HepG2 (cell line): ENCODE measurements at regions not wholly inside any gene's neighbourhood (a gene's known extent, or its start where the extent isn't known, plus 50 kb on each side); places are given as distances from the start of the nearest gene placed in this dataset.

ENCODE experiments used
- ATAC-seq: fragments of 200-7000 bp; cut with Tn5 transposase; 3 replicates; pipeline ENCODE4 v1.9.1; 2020; ENCODE audit warnings: mild to moderate bottlenecking, moderate library complexity
- BruUV-seq: library from RNA; stranded (reverse); fragments of 400-500 nt; replicated peaks from 2 replicates; lab custom pipeline; 2021; lab: Mats Ljungman, UMichigan
- CTCF ChIA-PET: fragments of 300-600 bp; formaldehyde crosslinking; extraction: SDS; loops from one replicate; lab custom pipeline; 2021; ENCODE audit warnings: low total read pairs, inconsistent platforms, low intra/inter-chr PET ratio; lab: Yijun Ruan, JAX
- POLR2A ChIA-PET: fragments of 350-600 bp; sonication (Branson Sonifier 250); formaldehyde crosslinking; loops from one replicate; lab custom pipeline; 2020; ENCODE audit warnings: antibody characterized with exemption, inconsistent platforms; lab: Yijun Ruan, JAX
- DNase-seq: peaks from one replicate; pipeline ENCODE4 v3.0.0-alpha.2; 2015; ENCODE audit warnings: low spot score
- FAIRE-seq: peaks from 3 replicates; lab custom pipeline; 2011; peaks lifted over from hg19 to GRCh38; lab: Jason Lieb, UNC
- H2AFZ ChIP-seq: one replicate; pipeline ENCODE4 v1.6.1; 2011; ENCODE audit warnings: low read length, inconsistent platforms
- H3K27ac ChIP-seq: fragments of 300-600 bp; 3 replicates; pipeline ENCODE4 v1.8.0; 2011; ENCODE audit warnings: mixed run types, mild to moderate bottlenecking, mixed read lengths, low read length, inconsistent platforms; ENCODE audit not compliant: insufficient read depth; ENCODE audit errors: extremely low read length
- H3K27me3 ChIP-seq, 2 experiments: fragments of 200-600 bp in 1 of 2; 2 replicates in 1 of 2; 3 replicates in 1 of 2; pipeline versions ENCODE4 v1.6.0 to v1.8.0; 2011; ENCODE audit warnings: low read length in 2 of 2, mild to moderate bottlenecking in 2 of 2, moderate library complexity in 2 of 2, inconsistent platforms in 1 of 2; ENCODE audit not compliant: insufficient read depth in 2 of 2, control insufficient read depth in 1 of 2
- H3K36me3 ChIP-seq, 2 experiments: fragments of 200-600 bp in 1 of 2; replicated peaks in 1 of 2; 2 replicates in 1 of 2; 3 replicates in 1 of 2; pipeline versions ENCODE4 v1.5.1 to v1.8.0; 2011; ENCODE audit warnings: low read length in 2 of 2, inconsistent platforms in 1 of 2; ENCODE audit not compliant: insufficient read depth in 2 of 2, control insufficient read depth in 1 of 2
- H3K4me1 ChIP-seq: 2 replicates; pipeline ENCODE4 v1.5.1; 2012; ENCODE audit warnings: low read length, inconsistent platforms; ENCODE audit not compliant: insufficient read depth
- H3K4me2 ChIP-seq: 2 replicates; pipeline ENCODE4 v1.6.0; 2011; ENCODE audit warnings: low read depth, low read length, inconsistent platforms
- H3K4me3 ChIP-seq, 3 experiments: fragments of 200-600 bp in 1 of 3; sonication (generic), shearing (Covaris generic) in 1 of 3; replicated peaks in 1 of 3; 2 replicates each; pipeline ENCODE4 v1.5.1; 2011 to 2016; ENCODE audit warnings: low read length in 3 of 3, inconsistent platforms in 2 of 3, low read depth in 2 of 3, mild to moderate bottlenecking in 2 of 3, control low read depth in 1 of 3, mixed read lengths in 1 of 3; ENCODE audit not compliant: insufficient read depth in 1 of 3
- H3K79me2 ChIP-seq: one replicate; pipeline ENCODE4 v1.6.1; 2011; ENCODE audit warnings: low read length, inconsistent platforms; ENCODE audit not compliant: insufficient read depth
- H3K9ac ChIP-seq: 2 replicates; pipeline ENCODE4 v1.6.0; 2011; ENCODE audit warnings: mild to moderate bottlenecking, low read depth, low read length, inconsistent platforms; ENCODE audit not compliant: insufficient read depth
- H3K9me3 ChIP-seq: 2 replicates; pipeline ENCODE4 v1.5.1; 2012; ENCODE audit warnings: mild to moderate bottlenecking, low read length
- H4K20me1 ChIP-seq: 2 replicates; pipeline ENCODE4 v1.6.0; 2011; ENCODE audit warnings: inconsistent platforms, mild to moderate bottlenecking, low read length, moderate library complexity; ENCODE audit not compliant: insufficient read depth
- EZH2 ChIP-seq: conservative IDR thresholded peaks from 2 replicates; pipeline ENCODE4 v1.6.1; 2012; ENCODE audit warnings: mild to moderate bottlenecking, low read depth, low read length, moderate library complexity
- NFE2 ChIP-seq: sonication (generic); formaldehyde crosslinking; IDR thresholded peaks from 2 replicates; pipeline ENCODE4 v1.4.0; 2020; ENCODE audit warnings: missing genetic modification reagents
- NR3C1 ChIP-seq: sonication (generic); formaldehyde crosslinking; IDR thresholded peaks from 2 replicates; pipeline ENCODE4 v1.4.0; 2020; ENCODE audit warnings: missing genetic modification reagents
- NRL ChIP-seq: sonication (generic); formaldehyde crosslinking; IDR thresholded peaks from 2 replicates; pipeline ENCODE4 v1.5.0; 2020; ENCODE audit warnings: missing genetic modification reagents, mild to moderate bottlenecking, moderate library complexity, borderline replicate concordance
- PHF20 ChIP-seq: sonication (generic); formaldehyde crosslinking; IDR thresholded peaks from 2 replicates; pipeline ENCODE4 v1.5.0; 2020; ENCODE audit warnings: mild to moderate bottlenecking, missing genetic modification reagents
- PHF21A ChIP-seq: sonication (generic); formaldehyde crosslinking; IDR thresholded peaks from 2 replicates; pipeline ENCODE4 v1.5.0; 2020; ENCODE audit warnings: mild to moderate bottlenecking, missing genetic modification reagents
- RBFOX2 ChIP-seq: fragments of 200-400 bp; formaldehyde crosslinking; IDR thresholded peaks from 2 replicates; pipeline ENCODE4 v1.6.1; 2017; ENCODE audit warnings: low read depth, mild to moderate bottlenecking, low read length
- RXRB ChIP-seq: IDR thresholded peaks from 2 replicates; pipeline ENCODE4 v1.6.1; 2016; ENCODE audit warnings: borderline replicate concordance, missing genetic modification reagents, missing compliant biosample characterization
- TOPORS ChIP-seq: sonication (generic); formaldehyde crosslinking; IDR thresholded peaks from 2 replicates; pipeline ENCODE4 v1.8.0; 2023; ENCODE audit warnings: mild to moderate bottlenecking, missing genetic modification reagents
- U2AF1 ChIP-seq: fragments of 200-400 bp; formaldehyde crosslinking; optimal IDR thresholded peaks from 2 replicates; pipeline ENCODE3; 2017; ENCODE audit warnings: mild to moderate bottlenecking, low read depth, low read length
- ZBTB43 ChIP-seq: sonication (generic); formaldehyde crosslinking; conservative IDR thresholded peaks from 2 replicates; pipeline ENCODE4 v1.4.0; 2020; ENCODE audit warnings: missing genetic modification reagents
- ZFP36 ChIP-seq: fragments of 150-350 bp; IDR thresholded peaks from 2 replicates; pipeline ENCODE4 v1.6.1; 2018; ENCODE audit warnings: borderline replicate concordance, low read length, low read depth; ENCODE audit not compliant: partially characterized antibody
- ZNF335 ChIP-seq: sonication (generic); formaldehyde crosslinking; IDR thresholded peaks from 2 replicates; pipeline ENCODE4 v1.4.0; 2020; ENCODE audit warnings: missing genetic modification reagents
- ZNF382 ChIP-seq: sonication (generic); formaldehyde crosslinking; IDR thresholded peaks from 2 replicates; pipeline ENCODE4 v1.5.0; 2020; ENCODE audit warnings: missing genetic modification reagents, mild to moderate bottlenecking, borderline replicate concordance
- ZNF598 ChIP-seq: sonication (generic); formaldehyde crosslinking; IDR thresholded peaks from 2 replicates; pipeline ENCODE4 v1.5.1; 2020; ENCODE audit warnings: mild to moderate bottlenecking, missing genetic modification reagents, borderline replicate concordance
- ZNF784 ChIP-seq: sonication (generic); formaldehyde crosslinking; IDR thresholded peaks from 2 replicates; pipeline ENCODE4 v1.5.1; 2020; ENCODE audit warnings: missing genetic modification reagents, mild to moderate bottlenecking, borderline replicate concordance
- WGBS: methylation state at CpG from one replicate; pipeline ENCODE4 v1.1.6; 2017; ENCODE audit warnings: low lambda C conversion rate; 5-methylcytosine and 5-hydroxymethylcytosine counted together
- in situ Hi-C: cut with HindIII; loops from 2 replicates; pipeline ENCODE4 v1.10.0; 2017; ENCODE audit warnings: low pct_unique_long_range_greater_than_20kb; ENCODE audit not compliant: extremely low pct_ligation_motif_present
- intact Hi-C: fragments of 100-400 bp; cut with micrococcal nuclease; formaldehyde crosslinking; loops from one replicate; pipeline ENCODE4 v1.10.0; 2022; ENCODE audit not compliant: unreplicated experiment
- TF ChIP-seq, protein P1 (sequence below): sonication (generic); formaldehyde crosslinking; IDR thresholded peaks from 2 replicates; pipeline ENCODE4 v1.4.0; 2020; ENCODE audit warnings: mild to moderate bottlenecking, low read depth, missing genetic modification reagents

- Histone ChIP-seq H3K9me3 (no peaks in the 10 kb centered on the region), H3K4me2 (0 out of 2 replicates have a peak overlapping the region, but pooled peaks have one; percentile 33), H3K4me1 (peaks cover 8% of the 10 kb centered on the region; the same call in 1 of the 2 replicates), H3K27ac (no peak overlapping the region), H4K20me1 (no peaks in the 10 kb centered on the region), H3K27me3 (no peaks in the 10 kb centered on the region; a peak in 1 of 5 replicates), H3K79me2 (no peaks in the 10 kb centered on the region), H3K9ac (no peak overlapping the region), H3K4me3 (no peak overlapping the region), H2AFZ (no peak overlapping the region), H3K36me3 (no peaks in the 10 kb centered on the region)
- FAIRE-seq: no peak
- ChIA-PET POLR2A (no interaction called here), CTCF (no interaction called here)
- WGBS: 8% methylated on average over 1 of the region's 1 CpG
- TF ChIP-seq, protein P1, sequence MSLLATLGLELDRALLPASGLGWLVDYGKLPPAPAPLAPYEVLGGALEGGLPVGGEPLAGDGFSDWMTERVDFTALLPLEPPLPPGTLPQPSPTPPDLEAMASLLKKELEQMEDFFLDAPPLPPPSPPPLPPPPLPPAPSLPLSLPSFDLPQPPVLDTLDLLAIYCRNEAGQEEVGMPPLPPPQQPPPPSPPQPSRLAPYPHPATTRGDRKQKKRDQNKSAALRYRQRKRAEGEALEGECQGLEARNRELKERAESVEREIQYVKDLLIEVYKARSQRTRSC (CRISPR knock-in tag): no peak
- TF ChIP-seq PHF20 (CRISPR knock-in tag) (no peak), RBFOX2 (no peak), ZNF335 (CRISPR knock-in tag) (no peak), ZNF784 (CRISPR knock-in tag) (no peak), NRL (CRISPR knock-in tag) (no peak), ZNF382 (CRISPR knock-in tag) (no peak), PHF21A (CRISPR knock-in tag) (no peak), EZH2 (no peak), NFE2 (CRISPR knock-in tag) (no peak), RXRB (no peak), U2AF1 (no peak), NR3C1 (no peak), ZBTB43 (no peak), TOPORS (CRISPR knock-in tag) (no peak), ZNF598 (CRISPR knock-in tag) (no peak), ZFP36 (no peak)
- peak; percentile 80 for ATAC-seq
- no TSS peak for BruUV-seq
- in situ Hi-C loops (no loop called here), intact Hi-C loops (no loop called here)
- no peak for DNase-seq
These were observed 129.6 kb upstream of the RASGEF1B start for GRCh38 chr4:81601358-81601694.
